IgD-negative memory B cell (primary cell): ENCODE measurements at regions not wholly inside any gene's neighbourhood (a gene's known extent, or its start where the extent isn't known, plus 50 kb on each side); places are given as distances from the start of the nearest gene placed in this dataset.

ENCODE experiments used
- H3K27ac Mint-ChIP-seq, 3 donors: one replicate each; pipeline ENCODE4 v1.8.0; 2020 to 2022; ENCODE audit warnings: mild to moderate bottlenecking in 3 of 3, mixed read lengths in 3 of 3, moderate library complexity in 1 of 3
- H3K27me3 Mint-ChIP-seq: one replicate; pipeline ENCODE4 v1.8.0; 2021; ENCODE audit warnings: mixed read lengths
- H3K36me3 Mint-ChIP-seq: one replicate; pipeline ENCODE4 v1.8.0; 2020; ENCODE audit warnings: mild to moderate bottlenecking, mixed read lengths
- H3K4me1 Mint-ChIP-seq, 3 donors: one replicate each; pipeline ENCODE4 v1.8.0; 2020 to 2022; ENCODE audit warnings: mixed read lengths in 3 of 3, mild to moderate bottlenecking in 1 of 3
- H3K4me3 Mint-ChIP-seq, 4 donors: one replicate each; pipeline ENCODE4 v1.8.0; 2020 to 2022; ENCODE audit warnings: mild to moderate bottlenecking in 4 of 4, mixed read lengths in 4 of 4, moderate library complexity in 3 of 4
- H3K9me3 Mint-ChIP-seq, 3 donors: one replicate each; pipeline ENCODE4 v1.8.0; 2020 to 2021; ENCODE audit warnings: mixed read lengths in 3 of 3, mild to moderate bottlenecking in 1 of 3

DNA sequence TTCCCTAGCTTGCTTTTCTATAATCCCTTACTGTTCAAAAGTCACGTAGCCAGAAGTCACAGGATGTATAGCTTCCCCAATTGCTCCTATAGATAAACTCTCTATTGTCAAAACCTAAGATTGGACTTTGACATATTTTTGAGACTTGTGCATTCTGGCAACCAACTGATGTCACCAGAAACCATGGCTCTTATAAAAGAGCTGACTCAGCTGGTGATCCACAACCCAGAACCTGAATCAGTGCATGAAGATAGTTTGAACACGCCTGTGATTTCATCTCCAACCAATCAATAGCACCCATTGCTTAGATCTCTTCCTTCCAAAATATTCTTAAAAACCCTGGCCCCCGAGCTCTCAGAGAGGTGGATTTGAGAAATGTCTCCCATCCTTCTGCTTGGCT, 639.9 kb upstream of the PIK3C3 start:
- H3K27ac Mint-ChIP-seq = no peak overlapping the region
- H3K27me3 Mint-ChIP-seq = no peaks in the 10 kb centered on the region
- no peaks in the 10 kb centered on the region for H3K36me3 Mint-ChIP-seq
- H3K9me3 Mint-ChIP-seq = peaks cover 0 to 11% (median 4%) of the 10 kb centered on the region in 3 donors
- no peak overlapping the region for H3K4me3 Mint-ChIP-seq
- H3K4me1 Mint-ChIP-seq = no peaks in the 10 kb centered on the region

DNA sequence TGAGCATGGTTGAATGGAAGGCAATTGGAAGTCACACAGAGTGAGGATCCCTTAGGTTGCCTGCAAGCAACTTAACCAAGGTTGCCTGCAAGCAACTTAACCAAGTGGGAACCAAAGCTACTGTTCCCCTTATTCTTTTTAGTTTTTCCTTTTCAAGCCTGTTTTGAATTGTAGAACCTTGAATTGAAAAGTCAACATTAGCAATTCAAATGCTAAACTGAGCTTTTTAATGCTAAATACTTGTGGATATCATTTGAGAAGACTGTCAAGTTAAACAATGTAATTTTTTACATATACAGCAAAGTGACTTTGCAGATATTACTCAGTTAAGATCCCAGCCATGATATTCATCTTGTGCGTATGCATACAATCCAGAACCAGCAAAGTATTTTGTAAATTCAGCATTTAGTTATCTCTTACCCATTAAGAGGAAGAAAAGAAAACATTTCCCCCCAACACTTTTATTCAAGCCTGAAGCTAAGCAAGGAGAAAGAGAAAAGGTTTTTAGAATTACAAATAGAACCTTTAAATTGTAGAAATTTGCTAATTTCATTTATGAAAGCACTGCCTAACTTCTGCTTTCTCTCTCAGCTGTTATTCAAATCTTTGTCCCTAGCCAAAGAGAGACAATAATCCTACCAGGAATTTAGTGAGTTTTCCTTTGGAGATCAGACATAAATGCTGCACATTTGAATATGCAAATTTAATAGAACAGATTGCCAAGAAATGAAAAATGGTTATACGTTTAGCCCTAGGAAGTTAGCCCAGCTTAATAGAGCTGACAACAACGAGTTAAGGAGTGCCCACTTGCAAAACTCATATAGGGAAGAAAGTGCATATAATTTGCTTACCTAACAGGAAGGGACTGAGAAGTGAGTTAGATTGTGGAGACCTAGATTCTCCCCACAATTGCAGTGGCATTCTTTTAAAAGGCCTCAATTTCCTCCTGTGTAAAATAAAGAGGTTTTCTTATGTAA, 643.2 kb upstream of the PIK3C3 start:
- Mint-ChIP-seq H3K27ac (no peak overlapping the region), H3K9me3 (peaks cover 0 to 6% (median 5%) of the 10 kb centered on the region in 3 donors), H3K27me3 (no peaks in the 10 kb centered on the region), H3K4me1 (no peaks in the 10 kb centered on the region), H3K36me3 (no peaks in the 10 kb centered on the region), H3K4me3 (no peak overlapping the region)

DNA sequence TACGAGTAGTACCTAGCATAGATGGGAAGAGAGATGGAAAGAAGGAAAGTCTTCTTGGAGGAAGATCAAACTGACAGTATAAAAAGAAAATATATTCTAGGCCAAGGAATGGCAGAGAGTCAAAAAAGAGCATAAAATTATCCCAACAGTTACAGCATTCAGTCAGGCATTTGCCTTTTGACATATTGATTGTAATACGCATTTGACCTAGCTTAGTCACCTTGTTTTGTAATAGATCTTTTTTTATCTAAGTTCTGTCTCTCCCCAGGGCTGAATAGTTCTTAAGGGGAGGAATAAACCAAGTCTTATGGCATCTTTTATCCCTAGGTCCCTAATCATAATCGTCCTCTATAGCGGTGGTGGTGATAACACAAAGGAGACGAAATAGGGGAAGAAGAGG, 657.3 kb upstream of the PIK3C3 start:
- Mint-ChIP-seq H3K4me3 (no peak overlapping the region), H3K9me3 (peaks cover 1 to 17% (median 3%) of the 10 kb centered on the region in 3 donors), H3K27me3 (no peaks in the 10 kb centered on the region), H3K4me1 (no peaks in the 10 kb centered on the region), H3K27ac (no peak overlapping the region), H3K36me3 (no peaks in the 10 kb centered on the region)

DNA sequence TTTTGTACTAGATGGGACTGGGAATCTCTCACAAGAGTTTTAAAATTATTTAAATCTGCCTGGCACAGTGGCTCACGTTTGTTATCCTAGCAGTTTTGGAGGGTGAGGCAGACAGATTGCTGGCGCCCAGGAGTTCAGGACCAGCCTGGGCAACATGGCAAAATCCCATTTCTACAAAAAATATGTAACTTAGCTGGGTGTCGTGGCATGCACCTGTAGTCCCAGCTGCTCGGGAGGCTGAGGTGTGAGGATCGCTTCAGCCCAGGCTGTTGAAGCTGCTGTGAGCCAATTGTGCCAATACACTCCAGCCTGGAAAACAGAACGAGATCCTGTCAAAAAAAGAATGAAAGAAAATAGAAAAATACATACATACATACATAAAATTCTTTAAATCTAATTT, 685.7 kb upstream of the PIK3C3 start:
- no peak overlapping the region for H3K27ac Mint-ChIP-seq
- H3K9me3 Mint-ChIP-seq = peaks cover 2 to 6% (median 2%) of the 10 kb centered on the region in 3 donors
- no peaks in the 10 kb centered on the region for H3K27me3 Mint-ChIP-seq
- no peaks in the 10 kb centered on the region for H3K36me3 Mint-ChIP-seq
- H3K4me3 Mint-ChIP-seq = no peak overlapping the region
- no peaks in the 10 kb centered on the region for H3K4me1 Mint-ChIP-seq

DNA sequence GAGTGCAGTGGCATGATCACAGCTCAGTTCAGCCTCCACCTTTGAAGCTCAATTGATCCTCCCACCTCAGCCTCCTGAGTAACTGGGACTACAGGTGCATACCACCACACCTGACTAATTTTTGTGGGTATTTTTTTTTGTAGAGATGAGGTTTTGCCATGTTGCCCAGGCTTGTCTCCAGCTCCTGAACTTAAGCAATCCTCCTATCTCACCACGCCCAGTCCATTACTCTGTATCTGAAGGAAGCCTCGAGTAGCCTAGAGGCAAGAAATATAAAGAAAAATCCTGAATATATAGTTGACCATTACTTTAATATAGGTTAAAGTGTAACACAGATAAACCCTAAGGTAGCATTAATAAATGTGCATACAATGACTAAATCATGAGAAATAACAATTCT, 686.8 kb upstream of the PIK3C3 start:
- Mint-ChIP-seq H3K27ac (no peak overlapping the region), H3K9me3 (peaks cover 2 to 6% (median 4%) of the 10 kb centered on the region in 3 donors), H3K36me3 (no peaks in the 10 kb centered on the region), H3K4me1 (no peaks in the 10 kb centered on the region), H3K27me3 (no peaks in the 10 kb centered on the region), H3K4me3 (no peak overlapping the region)

DNA sequence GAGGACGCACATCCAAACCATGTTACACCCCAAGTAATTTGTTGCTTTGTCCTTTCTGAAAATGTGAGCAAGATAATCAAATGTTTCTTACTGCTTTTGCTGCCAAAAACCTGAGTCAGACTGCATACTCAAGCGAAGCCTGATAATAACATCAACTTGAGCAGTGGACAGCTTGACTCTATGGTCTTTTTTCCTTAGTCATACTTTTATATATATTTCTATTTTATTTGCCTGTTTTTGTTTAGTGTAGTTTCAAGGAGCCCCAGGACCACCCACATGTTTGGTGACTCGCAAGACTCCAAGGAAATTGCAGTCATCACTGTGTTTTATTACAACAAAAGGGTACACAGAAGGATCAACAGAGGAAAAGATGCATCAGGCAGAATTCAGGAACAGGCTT, 688.4 kb upstream of the PIK3C3 start:
- Mint-ChIP-seq H3K4me3 (no peak overlapping the region), H3K36me3 (no peaks in the 10 kb centered on the region), H3K27ac (no peak overlapping the region), H3K9me3 (peaks cover 2 to 15% (median 3%) of the 10 kb centered on the region in 3 donors), H3K27me3 (no peaks in the 10 kb centered on the region), H3K4me1 (no peaks in the 10 kb centered on the region)

DNA sequence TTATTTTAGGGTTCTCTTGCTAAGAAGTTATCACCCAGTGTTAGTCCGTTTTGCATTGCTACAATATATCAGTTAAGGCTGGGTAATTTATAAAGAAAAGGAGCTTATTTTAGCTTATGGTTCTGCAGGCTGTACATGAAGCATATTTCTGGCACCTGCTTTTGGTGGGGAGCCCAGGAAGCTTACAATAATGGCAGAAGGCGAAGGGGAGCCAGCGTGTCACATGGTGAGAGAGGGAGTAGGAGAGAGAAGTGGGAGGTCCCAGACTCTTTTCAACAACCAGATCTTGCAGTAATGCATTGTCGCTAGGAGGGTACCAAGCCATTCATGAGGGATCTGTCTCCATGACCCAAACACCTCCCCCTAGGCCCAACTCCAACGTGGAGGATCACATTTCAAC, 688.8 kb upstream of the PIK3C3 start:
- Mint-ChIP-seq H3K36me3 (no peaks in the 10 kb centered on the region), H3K27me3 (no peaks in the 10 kb centered on the region), H3K4me1 (no peaks in the 10 kb centered on the region), H3K27ac (no peak overlapping the region), H3K9me3 (peaks cover 2 to 15% (median 3%) of the 10 kb centered on the region in 3 donors), H3K4me3 (no peak overlapping the region)

DNA sequence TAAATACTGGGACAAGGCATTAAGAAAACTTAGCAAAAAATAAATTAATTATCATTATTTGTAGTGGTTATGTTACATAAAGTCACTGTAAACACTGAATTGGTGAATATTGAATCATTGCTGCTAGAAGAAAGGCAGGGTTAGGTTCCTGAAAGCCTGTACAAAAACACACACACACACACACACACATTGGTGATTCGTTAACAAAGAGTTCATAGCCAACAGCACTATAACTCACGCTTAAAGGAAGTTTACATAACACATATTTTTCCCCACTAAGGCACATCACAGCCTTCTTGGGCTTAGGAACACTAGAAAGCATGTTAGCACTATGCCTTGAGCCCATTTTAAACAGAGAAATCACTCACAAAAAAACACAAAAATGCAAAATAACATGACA, 690.0 kb upstream of the PIK3C3 start:
- H3K27me3 Mint-ChIP-seq = no peaks in the 10 kb centered on the region
- H3K9me3 Mint-ChIP-seq = peaks cover 2 to 15% (median 3%) of the 10 kb centered on the region in 3 donors
- H3K36me3 Mint-ChIP-seq = no peaks in the 10 kb centered on the region
- no peaks in the 10 kb centered on the region for H3K4me1 Mint-ChIP-seq
- H3K4me3 Mint-ChIP-seq = no peak overlapping the region
- H3K27ac Mint-ChIP-seq = no peak overlapping the region

DNA sequence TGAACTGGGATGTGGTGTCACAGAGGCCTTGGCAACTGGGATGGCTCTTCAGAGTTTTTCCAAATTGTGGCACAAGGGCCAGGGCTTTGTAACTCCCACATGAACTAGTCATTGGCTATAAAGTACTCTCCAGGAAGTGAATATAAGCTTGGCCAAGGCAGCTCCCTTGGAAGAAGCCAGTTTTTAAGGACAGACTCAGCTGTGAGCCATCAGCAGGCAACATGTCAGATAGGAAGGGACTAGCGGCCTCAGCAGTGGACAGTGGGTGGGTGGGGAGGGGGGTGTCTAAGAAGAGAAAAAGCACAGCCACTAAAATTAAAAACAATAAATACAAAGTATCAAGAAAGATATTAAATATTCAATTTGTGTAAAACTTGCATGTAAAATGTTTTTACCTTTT, 691.1 kb upstream of the PIK3C3 start:
- Mint-ChIP-seq H3K4me3 (no peak overlapping the region), H3K36me3 (no peaks in the 10 kb centered on the region), H3K27ac (no peak overlapping the region), H3K4me1 (no peaks in the 10 kb centered on the region), H3K27me3 (no peaks in the 10 kb centered on the region), H3K9me3 (peaks cover 2 to 19% (median 3%) of the 10 kb centered on the region in 3 donors)

DNA sequence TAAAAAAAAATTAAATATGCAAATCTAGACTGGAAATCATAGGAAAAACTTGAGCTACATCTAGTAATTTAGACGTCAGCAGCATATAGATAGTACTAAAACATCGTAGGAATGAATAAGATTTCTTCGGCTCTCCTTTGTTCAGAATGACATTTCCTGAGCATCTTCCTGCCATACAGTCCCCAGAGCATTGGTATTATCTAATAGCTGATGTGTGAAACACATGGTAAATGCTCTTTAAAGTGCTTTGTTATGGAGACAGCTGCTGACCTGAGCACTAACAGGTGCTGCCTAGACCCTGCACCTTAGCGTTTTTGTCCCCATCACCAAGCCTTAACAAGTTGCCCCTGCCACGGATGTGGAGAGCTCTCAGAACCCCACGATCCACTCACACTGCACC, 692.3 kb upstream of the PIK3C3 start:
- Mint-ChIP-seq H3K27ac (no peak overlapping the region), H3K9me3 (peaks cover 2 to 20% (median 3%) of the 10 kb centered on the region in 3 donors), H3K36me3 (no peaks in the 10 kb centered on the region), H3K4me3 (no peak overlapping the region), H3K27me3 (no peaks in the 10 kb centered on the region), H3K4me1 (no peaks in the 10 kb centered on the region)

DNA sequence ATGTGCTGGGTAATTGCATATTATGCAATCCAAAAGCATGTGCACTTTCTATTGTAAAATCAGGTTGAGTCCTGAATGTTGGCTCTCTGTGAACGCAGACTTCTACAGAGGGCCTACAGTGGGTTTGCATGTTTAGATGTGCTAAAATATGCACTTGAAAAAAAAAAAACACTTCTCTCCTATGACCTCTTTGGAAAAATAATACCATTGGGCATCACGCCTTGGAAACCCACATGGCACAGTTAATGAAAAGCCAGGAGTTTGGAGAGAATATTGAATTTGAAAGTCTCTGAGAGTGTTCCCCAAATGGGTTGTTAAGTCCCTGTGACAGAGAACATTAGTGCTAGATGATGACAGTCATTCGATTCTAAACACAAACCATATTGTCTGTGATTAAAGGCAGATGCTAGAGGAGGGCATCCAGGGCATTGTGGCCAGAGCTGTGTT, 710.4 kb upstream of the PIK3C3 start:
- Mint-ChIP-seq H3K9me3 (peaks cover 0 to 4% (median 2%) of the 10 kb centered on the region in 3 donors), H3K27me3 (no peaks in the 10 kb centered on the region), H3K36me3 (no peaks in the 10 kb centered on the region), H3K4me1 (peaks cover 0 to 1% (median 0%) of the 10 kb centered on the region in 3 donors), H3K4me3 (no peak overlapping the region), H3K27ac (no peak overlapping the region)

DNA sequence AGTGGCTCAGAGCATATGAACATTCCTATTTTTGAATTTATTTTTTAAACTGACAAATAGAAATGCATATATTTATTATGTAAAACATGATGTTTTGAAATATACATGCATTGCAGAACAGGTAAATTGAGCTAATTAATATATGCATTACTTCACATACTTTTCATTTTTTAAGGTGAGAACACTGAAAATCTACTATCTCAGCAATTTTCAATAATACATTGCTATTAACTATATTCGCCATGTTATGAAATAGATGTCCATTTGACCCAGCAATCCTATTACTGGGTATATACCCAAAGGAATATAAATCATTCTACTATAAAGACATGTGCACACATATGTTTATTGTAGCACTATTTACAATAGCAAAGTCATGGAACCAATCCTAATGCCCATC, 717.7 kb upstream of the PIK3C3 start:
- no peaks in the 10 kb centered on the region for H3K27me3 Mint-ChIP-seq
- peaks cover 0 to 11% (median 2%) of the 10 kb centered on the region in 3 donors for H3K9me3 Mint-ChIP-seq
- no peaks in the 10 kb centered on the region for H3K36me3 Mint-ChIP-seq
- H3K4me1 Mint-ChIP-seq = peaks cover 0 to 1% (median 0%) of the 10 kb centered on the region in 3 donors
- H3K4me3 Mint-ChIP-seq = no peak overlapping the region
- H3K27ac Mint-ChIP-seq = no peak overlapping the region

DNA sequence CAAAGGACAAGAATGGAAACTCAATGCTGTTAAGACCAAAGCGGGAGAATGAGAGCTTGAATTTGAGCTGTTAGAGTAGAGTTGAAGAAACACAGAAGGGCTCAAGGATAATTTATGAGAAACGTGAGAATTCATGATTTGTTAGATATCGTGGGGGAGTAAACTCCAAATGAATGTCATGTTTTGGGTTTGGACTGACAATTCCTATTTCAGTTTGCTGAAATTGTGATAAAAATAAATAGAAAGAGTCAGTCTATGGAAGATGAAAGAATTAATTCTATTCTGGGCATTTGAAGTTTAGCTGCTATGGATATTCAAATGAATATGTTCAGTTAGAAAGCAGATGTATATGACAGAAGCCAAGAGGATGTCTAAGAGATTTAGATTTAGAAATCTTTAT, 723.4 kb upstream of the PIK3C3 start:
- no peaks in the 10 kb centered on the region for H3K4me1 Mint-ChIP-seq
- H3K4me3 Mint-ChIP-seq = no peak overlapping the region
- H3K27ac Mint-ChIP-seq = no peak overlapping the region
- H3K9me3 Mint-ChIP-seq = peaks cover 0 to 5% (median 1%) of the 10 kb centered on the region in 3 donors
- H3K27me3 Mint-ChIP-seq = no peaks in the 10 kb centered on the region
- H3K36me3 Mint-ChIP-seq = no peaks in the 10 kb centered on the region

DNA sequence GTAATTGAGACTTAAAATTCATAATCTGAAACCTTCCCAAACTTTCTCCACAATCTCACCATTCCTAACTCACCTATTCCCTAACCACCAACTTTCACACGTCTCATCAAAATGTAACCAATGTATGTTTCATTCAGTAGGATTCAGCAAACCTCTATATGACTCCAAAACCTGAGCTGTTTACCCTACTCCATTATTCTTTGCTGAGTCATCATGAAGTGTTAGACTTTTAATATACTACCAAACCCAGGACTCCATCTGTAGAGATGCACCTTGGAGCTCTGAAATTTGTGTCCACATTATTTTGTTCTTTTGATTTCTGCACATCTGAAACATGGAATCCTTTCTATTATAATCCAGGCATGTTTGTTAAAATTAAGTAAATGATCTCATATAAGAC, 727.0 kb upstream of the PIK3C3 start:
- no peaks in the 10 kb centered on the region for H3K4me1 Mint-ChIP-seq
- H3K27ac Mint-ChIP-seq = no peak overlapping the region
- no peaks in the 10 kb centered on the region for H3K36me3 Mint-ChIP-seq
- H3K9me3 Mint-ChIP-seq = peaks cover 1 to 8% (median 4%) of the 10 kb centered on the region in 3 donors
- H3K27me3 Mint-ChIP-seq = no peaks in the 10 kb centered on the region
- H3K4me3 Mint-ChIP-seq = no peak overlapping the region

DNA sequence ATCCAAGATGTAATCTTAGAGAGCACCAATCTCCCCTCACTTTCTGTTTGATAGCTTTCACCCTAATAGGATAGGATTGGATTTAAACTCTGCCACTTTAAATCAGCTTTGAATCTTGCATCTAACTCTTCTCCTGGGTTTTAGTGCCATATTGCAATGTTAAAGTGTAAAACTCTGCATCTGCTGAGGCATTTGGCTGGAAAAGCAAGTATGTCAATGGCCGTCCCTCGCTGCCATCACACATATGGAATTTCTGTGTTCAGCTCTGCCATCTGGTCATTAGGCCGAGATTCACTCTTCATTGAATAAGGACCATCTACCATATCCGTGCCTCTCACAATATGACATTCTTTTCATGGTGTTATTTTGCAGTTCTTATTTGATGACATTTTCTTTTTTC, 728.1 kb upstream of the PIK3C3 start:
- Mint-ChIP-seq H3K27ac (no peak overlapping the region), H3K4me1 (no peaks in the 10 kb centered on the region), H3K9me3 (peaks cover 1 to 8% (median 8%) of the 10 kb centered on the region in 3 donors), H3K4me3 (no peak overlapping the region), H3K36me3 (no peaks in the 10 kb centered on the region), H3K27me3 (no peaks in the 10 kb centered on the region)

DNA sequence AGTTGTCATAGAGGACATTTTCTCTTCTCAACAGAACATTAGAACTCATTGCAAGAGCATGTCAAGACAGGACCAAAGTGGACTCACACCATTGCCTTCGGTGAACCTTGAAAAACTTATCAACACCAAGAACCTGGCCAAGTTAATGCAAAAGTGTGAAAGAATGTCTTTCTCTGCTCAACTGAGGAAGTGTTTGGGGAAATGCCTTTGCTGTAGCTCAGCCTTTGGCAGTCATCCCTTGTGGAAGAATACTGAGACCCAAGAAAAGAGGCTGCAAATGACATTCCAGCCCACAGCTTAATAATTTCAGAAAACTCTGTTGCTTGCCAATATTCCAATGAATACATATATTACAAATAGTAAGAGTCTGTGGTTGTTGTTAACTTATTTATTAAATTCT, 728.8 kb upstream of the PIK3C3 start:
- H3K27me3 Mint-ChIP-seq = no peaks in the 10 kb centered on the region
- no peak overlapping the region for H3K27ac Mint-ChIP-seq
- peaks cover 1 to 8% (median 8%) of the 10 kb centered on the region in 3 donors for H3K9me3 Mint-ChIP-seq
- no peak overlapping the region for H3K4me3 Mint-ChIP-seq
- no peaks in the 10 kb centered on the region for H3K4me1 Mint-ChIP-seq
- no peaks in the 10 kb centered on the region for H3K36me3 Mint-ChIP-seq
